ENCODE measurements at regions not wholly inside any gene's neighbourhood (a gene's known extent, or its start where the extent isn't known, plus 50 kb on each side); places are given as distances from the start of the nearest gene placed in this dataset.

GRCh38 chr5:54859316-54859715 lies 126.1 kb downstream of the ESM1 start:
- TF ChIP-seq CTCF (IDR thresholded peaks at IDR 0.05) (no peak), EP300 (IDR thresholded peaks at IDR 0.05) (no peak), POLR2A (IDR thresholded peaks at IDR 0.05) (no peak), POLR2AphosphoS5 (IDR thresholded peaks at IDR 0.05) (no peak)
